ENCODE measurements at regions not wholly inside any gene's neighbourhood (a gene's known extent, or its start where the extent isn't known, plus 50 kb on each side); places are given as distances from the start of the nearest gene placed in this dataset.

- TF ChIP-seq ATF3 (IDR thresholded peaks at IDR 0.05; ENCODE audit: borderline replicate concordance, extremely low read depth, low read depth, low read length) (no peak), ZNF24 (IDR thresholded peaks at IDR 0.05) (no peak), ZSCAN29 (IDR thresholded peaks at IDR 0.05) (no peak), CTCF (IDR thresholded peaks at IDR 0.05 in 2 of 3, conservative IDR thresholded peaks at IDR 0.05 in 1 of 3; ENCODE audit: control insufficient read depth in 2 of 3, extremely low read depth in 1 of 3, insufficient read depth in 1 of 3, low read depth in 3 of 3, low read length in 3 of 3) (no peak), NFXL1 (IDR thresholded peaks at IDR 0.05; ENCODE audit: borderline replicate concordance) (no peak), EED (IDR thresholded peaks at IDR 0.05; ENCODE audit: low read depth) (no peak)
These were observed 595.3 kb downstream of the PTPRU start (continued) for GRCh38 chr1:29831500-29832117.

- H3K9ac ChIP-seq (ENCODE audit: control insufficient read depth, insufficient read depth, low read length) = no peak overlapping the region
- H3K36me3 ChIP-seq (ENCODE audit: control insufficient read depth in 2 of 2, insufficient read depth in 2 of 2, low read length in 1 of 2) = no peaks in the 10 kb centered on the region
- no peak overlapping the region for H2AFZ ChIP-seq (ENCODE audit: control insufficient read depth, low read depth, low read length)
- SMC1A ChIA-PET (ENCODE audit: uncharacterized antibody, unreplicated experiment) = no interaction called here
- no peak overlapping the region for H3K27ac ChIP-seq (ENCODE audit: control insufficient read depth, insufficient read depth)
- RAD21 ChIA-PET (ENCODE audit: unreplicated experiment) = no interaction called here
- H4K20me1 ChIP-seq (ENCODE audit: control insufficient read depth, insufficient read depth) = no peaks in the 10 kb centered on the region
- H3K27me3 ChIP-seq (replicated peaks in 1 of 2; ENCODE audit: control insufficient read depth in 2 of 2, insufficient read depth in 2 of 2, low read length in 1 of 2) = no peaks in the 10 kb centered on the region; a peak in 2 of 4 replicates
- in situ Hi-C loops (cut with MboI) (no loop called here), intact Hi-C loops (cut with micrococcal nuclease; ENCODE audit: unreplicated experiment) (no loop called here)
- no peak for ATAC-seq
- CTCF ChIA-PET = no interaction called here
- no peak for FAIRE-seq
- no peaks in the 10 kb centered on the region for H3K9me3 ChIP-seq (replicated peaks; ENCODE audit: control insufficient read depth, insufficient read depth, low read length)
- BruUV-seq (replicated peaks) = no TSS peak
- no peak overlapping the region for H3K4me3 ChIP-seq
- 39% methylated on average over 7 of the region's 7 CpGs for WGBS (ENCODE audit: insufficient coverage, insufficient replicate concordance, low lambda C conversion rate, missing lambda C conversion rate)
- TF ChIP-seq SREBF2 (IDR thresholded peaks at IDR 0.05; ENCODE audit: low read length) = no peak
- no peak overlapping the region for H3K4me2 ChIP-seq (ENCODE audit: control insufficient read depth, insufficient read depth)
- no peaks in the 10 kb centered on the region for H3K4me1 ChIP-seq (ENCODE audit: control insufficient read depth, insufficient read depth, low read length)
- POLR2A ChIA-PET = no interaction called here
- no peak for DNase-seq (ENCODE audit: low read depth, low spot score)
- no peaks in the 10 kb centered on the region for H3K79me2 ChIP-seq (ENCODE audit: control insufficient read depth, insufficient read depth, low read length)
These were observed 594.6 kb downstream of the PTPRU start for GRCh38 chr1:29830916-29831315.
